Neutrophil (primary cell): ENCODE measurements at regions not wholly inside any gene's neighbourhood (a gene's known extent, or its start where the extent isn't known, plus 50 kb on each side); places are given as distances from the start of the nearest gene placed in this dataset.

ENCODE experiments used
- H3K27ac ChIP-seq: fragments of 200-600 bp; sonication (generic); 2 replicates; pipeline ENCODE4 v1.5.1; 2016; ENCODE audit warnings: mild to moderate bottlenecking, moderate library complexity
- H3K27me3 ChIP-seq: fragments of 200-600 bp; sonication (generic); 2 replicates; pipeline ENCODE4 v1.6.0; 2016; ENCODE audit warnings: mild to moderate bottlenecking
- H3K36me3 ChIP-seq: fragments of 200-600 bp; sonication (generic); 2 replicates; pipeline ENCODE4 v1.5.1; 2017
- H3K4me1 ChIP-seq, 2 experiments: fragments of 200-600 bp in 1 of 2; sonication (generic) in 1 of 2; 1 replicate in 1 of 2; 2 replicates in 1 of 2; pipeline versions ENCODE4 v1.5.1 to v1.6.1; 2013 to 2016; ENCODE audit warnings: low read depth in 1 of 2, low read length in 1 of 2, mild to moderate bottlenecking in 1 of 2, moderate library complexity in 1 of 2; ENCODE audit not compliant: control insufficient read depth in 1 of 2, insufficient read depth in 1 of 2
- H3K4me3 ChIP-seq, 2 experiments: fragments of 200-600 bp in 1 of 2; sonication (generic) in 1 of 2; 1 replicate in 1 of 2; 2 replicates in 1 of 2; pipeline ENCODE4 v1.5.1; 2013 to 2016; ENCODE audit warnings: low read depth in 1 of 2, low read length in 1 of 2, mild to moderate bottlenecking in 1 of 2, moderate library complexity in 1 of 2
- H3K9me3 ChIP-seq: fragments of 200-600 bp; sonication (generic); 2 replicates; pipeline ENCODE4 v1.5.1; 2016
- TF ChIP-seq, protein P1 (sequence below): fragments of 200-600 bp; sonication (generic); IDR thresholded peaks from 2 replicates; pipeline ENCODE4 v1.5.1; 2016; ENCODE audit warnings: antibody characterized with exemption

DNA sequence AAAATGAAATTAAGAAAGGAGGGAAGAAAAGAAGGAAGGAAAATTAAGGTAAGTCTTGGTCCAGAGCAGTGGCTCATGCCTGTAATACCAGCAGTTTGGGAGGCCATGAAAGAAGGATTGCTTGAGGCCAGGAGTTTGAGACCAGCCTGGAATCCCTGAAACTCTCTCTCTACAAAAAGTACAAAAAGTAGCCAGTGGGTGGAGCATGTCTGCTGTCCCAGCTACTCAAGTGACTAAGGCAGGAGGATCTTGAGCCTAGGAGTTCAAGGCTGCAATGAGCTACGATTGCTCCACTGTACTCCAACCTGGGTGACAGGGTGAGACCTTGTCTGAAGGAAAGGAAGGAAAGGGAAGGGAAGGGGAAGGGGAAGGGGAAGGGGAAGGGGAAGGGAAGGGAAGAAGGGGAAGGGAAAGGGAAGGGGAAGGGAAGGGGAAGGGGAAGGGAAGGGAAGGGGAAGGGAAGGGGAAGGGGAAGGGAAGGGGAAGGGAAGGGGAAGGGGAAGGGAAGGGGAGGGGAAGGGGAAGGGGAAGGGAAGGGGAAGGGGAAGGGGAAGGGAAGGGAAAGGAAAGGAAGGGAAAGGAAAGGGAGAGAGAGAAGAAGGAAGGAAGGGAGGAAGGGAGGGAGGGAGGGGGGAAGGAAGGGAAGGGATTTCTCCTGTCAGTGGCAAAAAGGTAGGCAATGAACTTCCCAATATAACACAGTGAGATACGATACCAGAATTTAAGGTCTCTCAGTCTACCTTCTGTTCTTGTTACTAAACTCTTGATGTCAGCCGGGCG lies 412.8 kb downstream of the CMPK2 start:
- Histone ChIP-seq H3K4me3 (no peak overlapping the region), H3K27ac (no peak overlapping the region), H3K27me3 (no peaks in the 10 kb centered on the region), H3K36me3 (no peaks in the 10 kb centered on the region), H3K4me1 (no peaks in the 10 kb centered on the region), H3K9me3 (no peaks in the 10 kb centered on the region)
- TF ChIP-seq, protein P1, sequence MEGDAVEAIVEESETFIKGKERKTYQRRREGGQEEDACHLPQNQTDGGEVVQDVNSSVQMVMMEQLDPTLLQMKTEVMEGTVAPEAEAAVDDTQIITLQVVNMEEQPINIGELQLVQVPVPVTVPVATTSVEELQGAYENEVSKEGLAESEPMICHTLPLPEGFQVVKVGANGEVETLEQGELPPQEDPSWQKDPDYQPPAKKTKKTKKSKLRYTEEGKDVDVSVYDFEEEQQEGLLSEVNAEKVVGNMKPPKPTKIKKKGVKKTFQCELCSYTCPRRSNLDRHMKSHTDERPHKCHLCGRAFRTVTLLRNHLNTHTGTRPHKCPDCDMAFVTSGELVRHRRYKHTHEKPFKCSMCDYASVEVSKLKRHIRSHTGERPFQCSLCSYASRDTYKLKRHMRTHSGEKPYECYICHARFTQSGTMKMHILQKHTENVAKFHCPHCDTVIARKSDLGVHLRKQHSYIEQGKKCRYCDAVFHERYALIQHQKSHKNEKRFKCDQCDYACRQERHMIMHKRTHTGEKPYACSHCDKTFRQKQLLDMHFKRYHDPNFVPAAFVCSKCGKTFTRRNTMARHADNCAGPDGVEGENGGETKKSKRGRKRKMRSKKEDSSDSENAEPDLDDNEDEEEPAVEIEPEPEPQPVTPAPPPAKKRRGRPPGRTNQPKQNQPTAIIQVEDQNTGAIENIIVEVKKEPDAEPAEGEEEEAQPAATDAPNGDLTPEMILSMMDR, result no peak

DNA sequence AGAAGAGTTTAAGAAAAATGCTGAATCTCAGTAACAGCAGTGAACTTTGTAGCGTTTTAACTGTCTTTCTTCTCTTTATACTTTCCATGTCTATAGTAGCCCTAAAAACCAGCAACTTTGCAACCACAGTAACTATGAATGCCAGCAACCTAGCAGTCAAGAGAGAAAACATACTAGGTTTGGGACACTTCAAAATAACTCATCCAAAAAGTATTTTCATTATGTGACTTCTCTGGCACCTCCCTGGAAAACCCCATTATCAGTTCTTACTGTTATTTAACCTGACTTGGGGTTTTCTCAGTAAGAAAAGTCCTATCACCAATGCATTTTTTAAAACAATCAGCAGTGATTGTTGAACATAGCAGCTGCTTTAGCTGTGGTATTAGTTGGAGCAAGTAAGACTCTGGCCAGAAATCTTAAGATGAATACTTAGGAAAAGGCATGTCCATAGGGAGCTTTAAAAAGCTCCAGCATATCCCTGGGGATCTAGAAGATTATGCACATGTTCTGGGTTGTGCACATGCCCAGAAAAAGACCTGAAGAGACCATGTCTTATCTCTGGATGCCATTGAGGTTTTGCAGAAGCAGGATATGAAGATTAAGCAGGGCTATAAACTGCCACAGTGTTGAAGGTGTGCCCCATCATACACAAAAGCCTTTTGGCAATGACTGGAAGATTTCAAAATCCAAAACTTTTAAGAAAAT lies 411.3 kb downstream of the CMPK2 start:
- Histone ChIP-seq H3K27me3 (no peaks in the 10 kb centered on the region), H3K9me3 (no peaks in the 10 kb centered on the region)
- TF ChIP-seq, protein P1, result no peak

DNA sequence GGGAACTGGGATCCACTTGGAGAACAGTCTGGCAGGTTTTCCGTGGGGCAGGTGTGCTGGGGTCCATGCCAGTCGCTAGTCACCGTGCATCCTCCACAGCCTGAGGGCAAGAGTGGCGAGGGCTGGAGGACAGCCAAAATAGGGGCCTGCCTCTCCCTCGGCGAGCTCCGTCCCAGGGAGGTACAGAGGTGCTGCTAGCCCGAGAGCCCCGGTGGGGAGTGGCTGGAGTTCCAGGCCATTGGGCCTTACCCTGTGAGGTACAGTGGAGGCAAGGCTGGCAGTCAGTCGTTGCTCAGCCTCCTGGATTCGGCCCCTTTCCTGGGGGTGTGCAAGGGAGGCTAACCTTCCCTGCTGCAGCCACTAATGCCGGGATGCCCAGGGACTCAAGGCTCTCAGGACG lies 406.6 kb downstream of the CMPK2 start:
- Histone ChIP-seq H3K36me3 (no peaks in the 10 kb centered on the region), H3K4me3 (no peak overlapping the region), H3K9me3 (no peaks in the 10 kb centered on the region)

More for the DNA sequence above, 411.3 kb downstream of the CMPK2 start:
- H3K4me1 ChIP-seq, result no peaks in the 10 kb centered on the region
- H3K4me3 ChIP-seq, result no peak overlapping the region
- H3K27ac ChIP-seq, result no peak overlapping the region
- H3K36me3 ChIP-seq, result no peaks in the 10 kb centered on the region

DNA sequence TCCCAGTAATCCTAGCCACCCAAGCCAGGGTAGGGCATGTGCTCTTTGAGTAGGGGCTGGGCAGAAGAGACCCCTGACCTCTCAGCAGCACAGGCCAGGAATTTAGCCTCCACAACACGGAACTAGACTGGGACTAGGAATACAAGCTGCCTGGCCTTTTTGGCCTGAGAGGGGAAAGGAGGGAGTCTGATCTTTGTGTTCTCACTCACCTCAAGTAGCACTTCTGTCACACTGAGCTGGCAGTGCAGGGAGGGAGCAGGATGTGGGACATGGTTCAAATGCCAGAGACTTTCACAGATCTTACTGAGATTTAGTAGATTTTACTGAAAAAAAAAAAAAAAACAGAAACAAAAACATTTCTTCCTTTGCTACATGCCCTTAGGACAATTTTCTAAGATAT lies 395.2 kb downstream of the CMPK2 start:
- Histone ChIP-seq H3K4me3 (no peak overlapping the region), H3K27me3 (no peaks in the 10 kb centered on the region), H3K27ac (no peak overlapping the region), H3K4me1 (no peaks in the 10 kb centered on the region), H3K36me3 (no peaks in the 10 kb centered on the region), H3K9me3 (no peaks in the 10 kb centered on the region)
- TF ChIP-seq, protein P1, result no peak

More for the DNA sequence above, 406.6 kb downstream of the CMPK2 start:
- Histone ChIP-seq H3K27ac (no peak overlapping the region), H3K4me1 (no peaks in the 10 kb centered on the region), H3K27me3 (no peaks in the 10 kb centered on the region)
- TF ChIP-seq, protein P1, result no peak

DNA sequence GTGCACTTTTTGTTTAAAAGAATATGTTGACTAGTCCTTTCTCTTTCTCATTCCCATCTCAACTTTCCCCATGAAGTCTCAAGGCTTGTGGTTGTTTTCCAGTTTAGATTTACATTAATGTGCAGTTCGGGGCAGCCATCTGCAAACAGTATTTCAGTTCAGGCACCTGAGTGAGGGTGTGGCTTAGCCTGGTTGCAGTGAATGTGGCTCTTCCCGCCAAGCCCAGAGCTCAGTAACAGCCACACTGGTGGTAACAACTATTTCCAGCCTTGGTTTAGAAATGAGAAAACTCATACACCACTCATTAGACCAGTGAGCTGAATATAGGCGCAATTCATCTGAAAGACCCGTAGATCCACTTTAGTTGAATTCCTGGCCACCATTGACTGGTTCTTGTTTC lies 394.3 kb downstream of the CMPK2 start:
- Histone ChIP-seq H3K36me3 (no peaks in the 10 kb centered on the region), H3K4me3 (no peak overlapping the region), H3K27ac (no peak overlapping the region), H3K9me3 (no peaks in the 10 kb centered on the region), H3K4me1 (no peaks in the 10 kb centered on the region), H3K27me3 (no peaks in the 10 kb centered on the region)
- TF ChIP-seq, protein P1, result no peak
